GM12865 (cell line): ENCODE measurements at regions not wholly inside any gene's neighbourhood (a gene's known extent, or its start where the extent isn't known, plus 50 kb on each side); places are given as distances from the start of the nearest gene placed in this dataset.

Experiments
- DNase-seq: peaks from one replicate; pipeline ENCODE4 v3.0.0; 2010; ENCODE audit warnings: low read depth
- H3K4me3 ChIP-seq: 2 replicates; pipeline ENCODE4 v1.5.1; 2011; ENCODE audit warnings: mild to moderate bottlenecking, low read depth, low read length, control low read depth
- CTCF ChIP-seq: IDR thresholded peaks from 2 replicates; pipeline ENCODE4 v1.5.1; 2011; ENCODE audit warnings: low read length, control low read depth, low read depth, inconsistent platforms; ENCODE audit not compliant: insufficient read depth; ENCODE audit errors: missing control alignments

- TF ChIP-seq CTCF: no peak
- H3K4me3 ChIP-seq: no peak overlapping the region
- no peak for DNase-seq
Observed at GRCh38 chr4:64495946-64496345, 86.7 kb upstream of the TECRL start.

- no peak for TF ChIP-seq CTCF
- H3K4me3 ChIP-seq: no peak overlapping the region
- DNase-seq: no peak
Observed at GRCh38 chr4:64489628-64490027, 80.4 kb upstream of the TECRL start.

- no peak for DNase-seq
- H3K4me3 ChIP-seq: no peak overlapping the region
- TF ChIP-seq CTCF: no peak
Observed at GRCh38 chr4:64479338-64479737, 70.1 kb upstream of the TECRL start.

- no peak for TF ChIP-seq CTCF
- no peak for DNase-seq
- no peak overlapping the region for H3K4me3 ChIP-seq
Observed at GRCh38 chr4:64477127-64477526, 67.9 kb upstream of the TECRL start.

- H3K4me3 ChIP-seq: no peak overlapping the region
- DNase-seq: no peak
- no peak for TF ChIP-seq CTCF
Observed at GRCh38 chr4:64465263-64465662, 56.0 kb upstream of the TECRL start.

- no peak for TF ChIP-seq CTCF
- H3K4me3 ChIP-seq: no peak overlapping the region
- DNase-seq: no peak
Observed at GRCh38 chr4:64464581-64464980, 55.3 kb upstream of the TECRL start.
